B cell (primary cell): ENCODE measurements at regions not wholly inside any gene's neighbourhood (a gene's known extent, or its start where the extent isn't known, plus 50 kb on each side); places are given as distances from the start of the nearest gene placed in this dataset.

Source experiments
- ATAC-seq: fragments of 200-7000 bp; cut with Tn5 transposase; one replicate; pipeline ENCODE4 v1.10.0; 2021; ENCODE audit warnings: low read depth, mild to moderate bottlenecking, moderate number of reproducible peaks, moderate library complexity
- CTCF ChIA-PET: fragments of 350-600 bp; sonication (Branson Sonifier 250); formaldehyde crosslinking; loops from one replicate; lab custom pipeline; 2021; ENCODE audit warnings: antibody characterized with exemption, inconsistent platforms; lab: Charles Lee
- POLR2A ChIA-PET: fragments of 350-600 bp; sonication (Branson Sonifier 250); formaldehyde crosslinking; loops from one replicate; lab custom pipeline; 2021; ENCODE audit warnings: antibody characterized with exemption; lab: Charles Lee
- DNase-seq: peaks from one replicate; pipeline ENCODE4 v3.0.0; 2013
- H2AFZ ChIP-seq: 2 replicates; pipeline ENCODE4 v1.6.1; 2012; ENCODE audit warnings: mild to moderate bottlenecking, low read depth, low read length; ENCODE audit not compliant: insufficient read depth, poor library complexity, severe bottlenecking
- H3K27ac ChIP-seq, 2 donors: 1 replicate in 1 of 2; 2 replicates in 1 of 2; pipeline ENCODE4 v1.5.1; 2012 to 2013; ENCODE audit warnings: low read length in 2 of 2, mild to moderate bottlenecking in 2 of 2, moderate library complexity in 1 of 2
- H3K27me3 ChIP-seq, 4 experiments: fragments of 200-600 bp in 1 of 4; sonication (generic) in 1 of 4; replicated peaks in 1 of 4; 1 replicate in 2 of 4; 2 replicates in 2 of 4; pipeline versions ENCODE4 v1.6.1 to v1.7.0; 2013 to 2016; ENCODE audit warnings: low read length in 3 of 4, mild to moderate bottlenecking in 2 of 4, mixed read lengths in 1 of 4, moderate library complexity in 1 of 4; ENCODE audit not compliant: insufficient read depth in 4 of 4, control insufficient read depth in 3 of 4; ENCODE audit errors: control extremely low read depth in 1 of 4
- H3K36me3 ChIP-seq, 2 experiments: replicated peaks in 1 of 2; 1 replicate in 1 of 2; 2 replicates in 1 of 2; pipeline versions ENCODE4 v1.6.1 to v1.7.1; 2013; ENCODE audit warnings: low read length in 1 of 2; ENCODE audit not compliant: insufficient read depth in 2 of 2, control insufficient read depth in 1 of 2; ENCODE audit errors: control extremely low read depth in 1 of 2, extremely low read depth in 1 of 2
- H3K4me1 ChIP-seq, 2 donors: fragments of 200-600 bp in 1 of 2; sonication (generic) in 1 of 2; 1 replicate in 1 of 2; 2 replicates in 1 of 2; pipeline versions ENCODE4 v1.5.1 to v1.6.1; 2013 to 2017; ENCODE audit warnings: low read length in 2 of 2; ENCODE audit not compliant: control insufficient read depth in 2 of 2, insufficient read depth in 2 of 2
- H3K4me2 ChIP-seq: replicated peaks from 2 replicates; pipeline ENCODE3; 2012; ENCODE audit warnings: mild to moderate bottlenecking, low read depth, low read length; ENCODE audit not compliant: poor library complexity, severe bottlenecking
- H3K4me3 ChIP-seq, 5 experiments: fragments of 200-600 bp in 1 of 5; sonication (generic) in 1 of 5; 1 replicate in 3 of 5; 2 replicates in 2 of 5; pipeline versions ENCODE4 v1.5.1 to v1.7.0; 2011 to 2016; ENCODE audit warnings: low read length in 4 of 5, mild to moderate bottlenecking in 4 of 5, low read depth in 2 of 5, control low read depth in 1 of 5, moderate library complexity in 1 of 5; ENCODE audit not compliant: insufficient read depth in 1 of 5; ENCODE audit errors: control extremely low read depth in 1 of 5, extremely low read depth in 1 of 5
- H3K79me2 ChIP-seq: fragments of 200-600 bp; sonication (generic); one replicate; pipeline ENCODE4 v1.6.0; 2016; ENCODE audit warnings: low read length; ENCODE audit not compliant: control insufficient read depth, insufficient read depth
- H3K9ac ChIP-seq: fragments of 200-600 bp; sonication (generic); 2 replicates; pipeline ENCODE4 v1.6.1; 2017; ENCODE audit warnings: mild to moderate bottlenecking, low read length, moderate library complexity
- H3K9me3 ChIP-seq, 3 donors: one replicate each; pipeline versions ENCODE4 v1.6.1 to v1.7.1; 2013; ENCODE audit warnings: low read length in 2 of 3; ENCODE audit not compliant: control insufficient read depth in 2 of 3, insufficient read depth in 1 of 3; ENCODE audit errors: control extremely low read depth in 1 of 3
- H4K20me1 ChIP-seq: 2 replicates; pipeline ENCODE4 v1.6.0; 2012; ENCODE audit warnings: mild to moderate bottlenecking, low read length; ENCODE audit not compliant: insufficient read depth, control insufficient read depth, poor library complexity, severe bottlenecking
- H3K27ac Mint-ChIP-seq: one replicate; pipeline ENCODE4 v1.8.0; 2021; ENCODE audit warnings: mixed read lengths
- H3K27me3 Mint-ChIP-seq: one replicate; pipeline ENCODE4 v1.8.0; 2021; ENCODE audit warnings: mixed read lengths
- H3K4me1 Mint-ChIP-seq: one replicate; pipeline ENCODE4 v1.8.0; 2021; ENCODE audit warnings: mixed read lengths
- H3K4me3 Mint-ChIP-seq: one replicate; pipeline ENCODE4 v1.8.0; 2021; ENCODE audit warnings: mixed read lengths
- H3K9me3 Mint-ChIP-seq: one replicate; pipeline ENCODE4 v1.8.0; 2022; ENCODE audit warnings: mixed read lengths; ENCODE audit not compliant: insufficient read depth
- EZH2 ChIP-seq: IDR thresholded peaks from 2 replicates; pipeline ENCODE4 v1.6.1; 2012; ENCODE audit warnings: borderline replicate concordance, low read depth, mild to moderate bottlenecking, moderate library complexity, low read length; ENCODE audit not compliant: insufficient read depth, poor library complexity, severe bottlenecking
- WGBS: methylation state at CpG from one replicate; pipeline ENCODE4 v1.1.5; 2013; ENCODE audit warnings: missing lambda C conversion rate; ENCODE audit not compliant: insufficient coverage; 5-methylcytosine and 5-hydroxymethylcytosine counted together
- intact Hi-C: fragments of 100-400 bp; cut with micrococcal nuclease; formaldehyde crosslinking; loops from one replicate; pipeline ENCODE4 v1.10.0; 2022
- TF ChIP-seq, protein P1 (sequence below): fragments of 200-600 bp; IDR thresholded peaks from one replicate; pipeline ENCODE4 v1.8.0; 2022; ENCODE audit warnings: antibody characterized with exemption, mild to moderate bottlenecking

DNA sequence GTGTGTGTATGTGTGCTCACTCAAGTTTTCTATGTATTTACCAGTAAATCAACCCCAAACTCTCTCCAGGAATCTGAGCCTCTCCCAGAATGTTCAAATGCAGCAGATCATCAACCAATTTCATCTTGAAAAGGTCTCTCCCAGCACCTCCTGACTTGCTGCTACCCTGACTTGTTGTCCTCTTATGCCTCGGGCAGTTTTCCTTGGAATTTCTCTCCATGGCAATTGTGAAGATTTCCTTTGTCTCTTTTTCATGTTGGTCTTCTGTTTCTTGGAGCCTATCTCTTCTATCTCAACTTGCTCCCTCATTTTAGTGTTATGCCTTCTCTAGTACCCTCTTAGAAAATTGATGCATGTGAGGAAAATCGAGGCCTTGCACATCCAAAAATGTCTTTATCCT is 303.6 kb upstream of the KIF2A start:
- H3K36me3 ChIP-seq, result no peaks in the 10 kb centered on the region
- H3K4me2 ChIP-seq, result no peak overlapping the region

DNA sequence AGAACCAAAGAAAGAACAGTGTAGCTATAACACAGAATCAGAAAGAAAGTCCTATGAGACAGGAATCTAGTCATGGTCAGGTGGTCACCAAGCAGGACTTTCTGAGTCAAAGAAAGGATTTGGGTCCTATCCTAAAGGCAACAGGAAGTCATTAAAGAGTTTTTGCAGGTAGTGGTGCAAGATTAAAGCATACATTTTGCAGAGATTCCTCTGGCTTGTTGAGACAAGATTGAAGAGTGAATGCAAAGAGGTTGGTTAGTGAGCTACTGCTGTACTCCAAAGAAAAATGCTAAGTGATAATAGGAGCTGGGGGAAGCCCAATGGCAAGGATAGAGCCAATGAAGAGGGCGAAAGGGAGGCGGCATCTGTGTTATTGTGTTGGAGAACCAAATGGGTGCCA is 300.5 kb upstream of the KIF2A start:
- Histone ChIP-seq H3K4me2 (no peak overlapping the region), H2AFZ (no peak overlapping the region), H3K27me3 (no peaks in the 10 kb centered on the region), H3K79me2 (no peaks in the 10 kb centered on the region), H3K4me3 (no peak overlapping the region), H4K20me1 (no peaks in the 10 kb centered on the region), H3K27ac (no peak overlapping the region), H3K4me1 (no peaks in the 10 kb centered on the region), H3K9ac (no peak overlapping the region), H3K9me3 (peaks cover 0 to 4% (median 0%) of the 10 kb centered on the region in 3 donors), H3K36me3 (no peaks in the 10 kb centered on the region)
- Mint-ChIP-seq H3K9me3 (no peaks in the 10 kb centered on the region), H3K4me1 (no peaks in the 10 kb centered on the region), H3K27me3 (peaks cover 14% of the 10 kb centered on the region), H3K27ac (no peak overlapping the region), H3K4me3 (no peak overlapping the region)
- 100% methylated on average over 2 of the region's 2 CpGs for WGBS
- CTCF ChIA-PET, result no interaction called here
- POLR2A ChIA-PET, result no interaction called here
- intact Hi-C loops, result no loop called here
- ATAC-seq (no peak), DNase-seq (no peak)
- TF ChIP-seq, protein P1, sequence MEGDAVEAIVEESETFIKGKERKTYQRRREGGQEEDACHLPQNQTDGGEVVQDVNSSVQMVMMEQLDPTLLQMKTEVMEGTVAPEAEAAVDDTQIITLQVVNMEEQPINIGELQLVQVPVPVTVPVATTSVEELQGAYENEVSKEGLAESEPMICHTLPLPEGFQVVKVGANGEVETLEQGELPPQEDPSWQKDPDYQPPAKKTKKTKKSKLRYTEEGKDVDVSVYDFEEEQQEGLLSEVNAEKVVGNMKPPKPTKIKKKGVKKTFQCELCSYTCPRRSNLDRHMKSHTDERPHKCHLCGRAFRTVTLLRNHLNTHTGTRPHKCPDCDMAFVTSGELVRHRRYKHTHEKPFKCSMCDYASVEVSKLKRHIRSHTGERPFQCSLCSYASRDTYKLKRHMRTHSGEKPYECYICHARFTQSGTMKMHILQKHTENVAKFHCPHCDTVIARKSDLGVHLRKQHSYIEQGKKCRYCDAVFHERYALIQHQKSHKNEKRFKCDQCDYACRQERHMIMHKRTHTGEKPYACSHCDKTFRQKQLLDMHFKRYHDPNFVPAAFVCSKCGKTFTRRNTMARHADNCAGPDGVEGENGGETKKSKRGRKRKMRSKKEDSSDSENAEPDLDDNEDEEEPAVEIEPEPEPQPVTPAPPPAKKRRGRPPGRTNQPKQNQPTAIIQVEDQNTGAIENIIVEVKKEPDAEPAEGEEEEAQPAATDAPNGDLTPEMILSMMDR, result no peak
- no peak for TF ChIP-seq EZH2

More for the DNA sequence above, 303.6 kb upstream of the KIF2A start:
- intact Hi-C loops, result no loop called here
- TF ChIP-seq EZH2, result no peak
- TF ChIP-seq, protein P1, result no peak
- peaks cover 14% of the 10 kb centered on the region for H3K27me3 Mint-ChIP-seq
- POLR2A ChIA-PET, result no interaction called here
- no peaks in the 10 kb centered on the region for H4K20me1 ChIP-seq
- no peaks in the 10 kb centered on the region for H3K4me1 ChIP-seq
- H3K27me3 ChIP-seq, result no peaks in the 10 kb centered on the region
- no peak overlapping the region for H3K27ac ChIP-seq
- ATAC-seq, result no peak
- no peaks in the 10 kb centered on the region for H3K9me3 ChIP-seq
- no peak overlapping the region for H3K4me3 ChIP-seq
- H3K9ac ChIP-seq, result no peak overlapping the region
- no peaks in the 10 kb centered on the region for H3K79me2 ChIP-seq
- H2AFZ ChIP-seq, result no peak overlapping the region
- no peak overlapping the region for H3K27ac Mint-ChIP-seq
- CTCF ChIA-PET, result no interaction called here
- no peaks in the 10 kb centered on the region for H3K9me3 Mint-ChIP-seq
- no peak for DNase-seq
- H3K4me1 Mint-ChIP-seq, result no peaks in the 10 kb centered on the region
- no peak overlapping the region for H3K4me3 Mint-ChIP-seq
- no CpG with 5 or more reads among the region's 2 CpGs for WGBS
